CD4-positive, alpha-beta T cell treated with Interleukin-10 for 1 hour (primary cell): ENCODE measurements at regions not wholly inside any gene's neighbourhood (a gene's known extent, or its start where the extent isn't known, plus 50 kb on each side); places are given as distances from the start of the nearest gene placed in this dataset.
A peak's percentile ranks its signal among the peaks of the same experiment; 100 is the strongest.

Experiments
- DNase-seq: peaks from one replicate; pipeline ENCODE4 v3.0.0-alpha.2; 2020

- no peak for DNase-seq
These were observed 149.3 kb downstream of the SPRY1 start for GRCh38 chr4:123545667-123546572.

DNA sequence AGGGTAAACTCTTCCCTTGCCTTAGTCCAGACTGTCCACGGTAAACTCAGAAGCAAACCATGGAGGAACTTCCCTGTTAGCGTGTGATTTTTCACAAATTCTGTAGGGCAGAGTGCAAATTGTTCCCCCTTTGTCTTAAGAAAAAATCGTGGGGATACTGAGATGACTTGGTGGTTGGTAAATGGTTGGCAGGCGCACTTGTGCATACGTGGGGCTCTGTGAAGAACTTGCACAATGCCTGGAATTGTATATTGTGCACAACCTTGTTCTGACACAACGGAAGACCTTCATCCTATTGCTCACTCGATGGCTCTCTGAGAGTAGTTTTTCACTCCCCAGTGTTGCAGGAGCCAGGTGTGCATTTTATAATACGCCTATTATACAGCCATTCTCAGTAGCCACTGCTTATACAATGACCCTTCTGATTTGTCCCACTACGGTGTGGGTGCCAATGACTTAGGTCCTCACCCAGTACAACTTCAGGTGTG is 150.0 kb downstream of the SPRY1 start:
- no peak for DNase-seq

GRCh38 chr4:123547216-123548165 is 150.9 kb downstream of the SPRY1 start:
- no peak for DNase-seq

GRCh38 chr4:123553279-123553678 is 156.7 kb downstream of the SPRY1 start:
- DNase-seq: no peak

GRCh38 chr4:123553733-123554637 is 157.4 kb downstream of the SPRY1 start:
- DNase-seq: no peak

DNA sequence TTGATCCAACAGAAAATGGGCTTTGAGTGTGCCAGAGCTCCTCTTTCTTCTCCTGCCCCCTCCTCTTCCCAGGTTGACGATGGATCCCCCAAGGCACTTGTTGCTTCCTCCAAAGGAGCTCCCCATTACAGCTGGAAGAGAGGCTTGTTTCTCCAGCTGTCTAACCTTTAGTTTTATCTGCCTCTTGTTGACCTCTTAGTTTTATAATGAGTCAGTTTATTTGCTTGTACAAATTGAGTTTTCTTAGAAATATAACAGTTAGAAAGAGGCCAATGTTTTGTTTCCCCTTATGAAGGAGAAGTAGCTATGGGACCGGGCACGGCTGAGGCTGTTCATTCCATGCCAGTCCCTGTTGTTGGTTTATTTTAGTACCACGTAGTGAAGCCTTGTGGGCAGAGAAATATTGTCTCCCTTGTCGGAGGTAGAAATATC is 158.2 kb downstream of the SPRY1 start:
- no peak for DNase-seq

- DNase-seq: no peak
These were observed 158.7 kb downstream of the SPRY1 start for GRCh38 chr4:123555233-123555806.

- no peak for DNase-seq
These were observed 159.2 kb downstream of the SPRY1 start for GRCh38 chr4:123555807-123556273.

- no peak for DNase-seq
These were observed 159.9 kb downstream of the SPRY1 start for GRCh38 chr4:123556526-123556925.

DNA sequence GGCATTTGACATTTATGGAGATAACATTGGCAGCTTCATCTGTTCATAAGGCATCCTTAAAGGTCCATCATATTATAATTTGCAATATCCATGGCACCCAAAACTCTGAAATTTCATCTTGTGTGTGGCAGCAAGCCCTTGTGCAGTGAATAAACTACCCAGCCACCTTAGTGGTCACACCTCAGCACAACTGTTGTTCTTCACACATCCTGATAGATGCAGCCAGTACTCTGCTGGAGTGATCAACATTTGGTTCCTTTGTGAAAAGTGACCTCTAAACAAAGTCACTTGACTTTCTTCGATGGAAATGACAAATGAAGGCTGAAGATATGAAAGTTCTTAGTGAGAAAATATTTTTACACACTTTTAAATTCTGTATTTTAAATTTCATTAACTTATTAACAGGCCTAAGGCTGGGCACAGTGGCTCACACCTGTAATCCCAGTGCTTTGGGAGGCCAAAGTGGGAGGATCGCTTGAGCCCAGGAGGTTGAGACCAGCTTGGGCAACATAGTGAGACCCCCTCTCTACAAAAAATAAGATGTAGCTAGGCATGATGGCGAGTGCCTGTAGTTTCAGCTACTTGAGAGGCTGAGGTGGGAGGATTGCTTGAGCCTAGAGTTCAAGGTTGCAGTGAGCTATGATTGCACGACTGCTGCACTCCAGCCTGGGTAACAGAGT is 161.4 kb downstream of the SPRY1 start:
- no peak for DNase-seq

DNA sequence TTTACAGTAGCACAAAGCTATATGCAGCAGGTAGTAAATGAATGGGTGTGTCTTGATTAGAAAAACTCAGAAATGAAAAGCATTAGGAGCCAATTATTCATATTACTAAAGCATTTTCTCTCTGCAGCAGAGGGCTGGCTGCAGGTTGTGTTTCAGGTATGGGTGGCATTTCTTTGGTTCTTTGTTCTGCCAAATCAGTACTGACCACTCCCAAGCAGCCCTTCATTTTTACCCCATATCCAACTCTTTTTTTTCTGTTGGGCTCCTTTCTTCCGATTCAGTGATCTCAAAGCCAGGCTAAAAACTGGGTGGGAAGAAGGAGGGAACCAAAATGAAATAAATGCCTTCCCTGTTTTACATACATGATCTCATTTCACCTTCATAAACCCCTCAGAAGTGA is 162.3 kb downstream of the SPRY1 start:
- no peak for DNase-seq

- no peak for DNase-seq
These were observed 163.6 kb downstream of the SPRY1 start for GRCh38 chr4:123559955-123560871.

DNA sequence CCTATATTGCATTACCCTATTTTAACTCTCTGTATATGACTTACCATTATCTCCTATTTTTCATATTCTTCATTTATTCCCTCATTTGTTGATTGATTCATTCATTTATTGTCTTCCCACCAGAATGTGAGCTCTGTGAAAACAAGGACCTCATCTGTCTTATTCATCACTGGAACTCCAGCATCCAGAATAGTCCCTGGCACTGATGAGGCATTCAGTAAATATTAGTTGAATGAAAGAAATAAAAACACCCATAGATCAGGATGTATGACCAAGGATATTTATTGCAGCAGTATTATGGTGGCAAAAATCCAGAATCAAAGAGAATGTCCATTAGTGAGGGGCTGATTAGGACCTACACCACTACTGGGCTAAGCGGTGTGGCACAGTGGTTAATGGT is 164.9 kb downstream of the SPRY1 start:
- no peak for DNase-seq

DNA sequence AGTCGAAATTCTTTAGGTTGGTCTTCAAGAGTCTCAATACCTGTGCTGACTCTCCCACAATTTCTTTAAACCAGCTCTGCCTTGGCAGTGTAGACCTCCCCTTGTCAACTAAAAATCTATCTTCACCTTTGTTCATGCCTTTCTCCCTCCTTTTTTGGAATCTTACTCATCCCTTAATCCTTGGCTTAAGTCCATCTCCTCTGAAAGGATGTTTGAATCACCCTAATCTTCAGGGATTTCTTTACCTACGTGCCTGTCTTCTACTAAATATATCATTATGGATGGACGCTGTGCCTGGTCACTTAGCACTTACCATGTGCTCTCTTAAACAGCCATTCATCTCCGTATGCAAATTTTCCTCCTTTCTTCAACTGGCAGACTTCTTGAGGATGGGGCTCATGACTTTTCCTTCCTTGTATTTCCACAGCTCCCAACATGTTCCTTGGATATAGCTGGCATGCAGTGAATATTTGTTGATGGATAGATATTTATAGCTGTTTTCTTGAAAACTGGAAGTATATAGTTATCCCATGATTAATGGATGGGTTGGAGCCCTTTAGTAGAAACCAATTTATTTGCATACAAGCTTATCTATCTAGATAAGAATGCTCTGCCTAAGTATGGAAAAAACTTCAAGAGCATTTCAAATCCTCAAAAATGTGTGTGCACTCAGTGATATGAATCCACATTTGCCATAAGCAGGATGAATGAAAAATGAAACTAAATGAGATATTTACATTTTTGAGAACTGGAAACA is 166.6 kb downstream of the SPRY1 start:
- no peak for DNase-seq

GRCh38 chr4:123564758-123565346 is 168.3 kb downstream of the SPRY1 start:
- DNase-seq: peak; percentile 63

DNA sequence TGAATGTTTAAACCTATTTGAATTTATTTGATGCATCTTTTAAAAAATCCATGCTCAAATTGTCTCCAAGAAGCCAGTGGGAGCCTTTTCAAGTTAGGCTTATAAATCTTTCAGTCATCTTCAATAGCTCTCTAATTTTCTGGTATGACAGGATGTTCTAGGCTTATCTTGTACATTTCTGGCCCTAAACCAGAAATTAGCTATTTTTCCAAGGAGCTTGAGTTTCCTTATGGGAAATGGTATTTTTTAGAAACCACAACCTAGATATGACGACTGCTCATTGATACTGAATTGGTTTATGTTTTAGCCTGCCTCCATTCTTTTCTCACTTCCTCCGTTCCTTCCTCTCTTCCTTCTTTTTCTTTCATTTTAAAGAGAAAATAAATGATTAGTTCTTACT is 172.3 kb downstream of the SPRY1 start:
- no peak for DNase-seq

DNA sequence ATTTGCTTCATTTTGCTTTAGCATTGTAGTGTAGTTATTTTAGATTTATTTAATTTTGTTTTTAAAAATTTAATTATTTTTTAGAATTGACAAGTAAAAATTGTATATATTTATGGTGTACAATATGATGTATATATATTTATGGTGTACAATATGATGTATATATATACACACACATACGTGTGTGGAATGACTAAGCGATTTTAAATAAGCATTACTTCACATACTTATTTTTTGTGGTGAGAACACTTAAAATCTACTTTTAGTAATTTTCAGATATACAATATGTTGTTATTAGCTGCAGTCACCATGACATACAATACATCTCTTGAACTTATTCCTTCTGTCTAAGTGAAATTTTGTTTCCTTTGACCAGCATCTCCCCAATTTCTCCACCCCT is 172.9 kb downstream of the SPRY1 start:
- DNase-seq: no peak

DNA sequence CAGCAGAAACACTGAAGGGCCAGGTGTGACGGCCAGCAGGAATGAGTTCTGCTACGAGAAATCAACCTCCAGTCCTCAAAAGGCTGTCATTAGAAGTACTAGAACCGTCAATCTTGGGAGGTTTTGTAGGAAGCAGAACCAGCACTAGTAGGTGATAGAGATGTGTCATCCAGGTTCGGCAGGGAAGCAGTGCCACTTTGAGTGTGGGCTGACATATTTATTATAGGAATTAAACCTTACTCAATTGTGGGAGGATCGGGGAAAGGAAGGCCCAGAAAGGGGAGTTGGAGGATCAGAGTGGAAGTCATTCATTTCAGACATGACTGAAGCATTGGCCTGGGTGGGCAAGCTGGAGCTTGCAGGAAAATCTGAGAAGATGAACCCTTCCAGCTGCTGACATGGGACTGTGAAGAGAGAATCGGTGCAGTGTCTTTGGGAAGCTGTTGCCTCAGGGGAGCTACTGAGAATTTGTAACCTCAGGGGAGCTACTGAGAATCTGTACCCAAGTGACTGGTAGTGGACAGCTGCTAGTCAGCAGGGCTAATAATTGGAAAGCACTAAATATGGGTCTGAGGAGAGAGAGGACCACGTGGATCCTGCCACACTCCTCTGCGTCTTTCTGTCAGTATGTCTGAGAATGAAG is 177.4 kb downstream of the SPRY1 start:
- DNase-seq: no peak
